ENCODE measurements at regions not wholly inside any gene's neighbourhood (a gene's known extent, or its start where the extent isn't known, plus 50 kb on each side); places are given as distances from the start of the nearest gene placed in this dataset.

DNA sequence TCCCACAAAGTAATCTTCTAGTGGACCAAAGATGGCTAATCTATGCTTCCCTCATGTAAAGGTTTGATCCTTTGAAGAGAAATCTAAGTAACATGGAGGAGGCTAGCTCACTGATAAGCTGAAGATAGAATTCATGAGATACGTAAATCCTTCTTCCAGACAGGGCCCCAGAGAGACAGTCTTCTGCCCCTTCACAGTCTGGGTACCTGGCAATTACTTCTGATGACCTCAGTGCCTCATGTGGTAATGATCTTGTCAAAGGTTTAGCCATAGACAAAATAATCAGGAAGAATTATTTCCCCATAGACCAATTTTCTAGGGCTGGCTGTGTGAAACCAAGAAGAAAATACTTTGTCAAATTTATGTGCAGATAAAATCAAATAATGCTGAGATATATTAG is 495.8 kb downstream of the METTL4 start:
- DNase-seq, result no peak

DNA sequence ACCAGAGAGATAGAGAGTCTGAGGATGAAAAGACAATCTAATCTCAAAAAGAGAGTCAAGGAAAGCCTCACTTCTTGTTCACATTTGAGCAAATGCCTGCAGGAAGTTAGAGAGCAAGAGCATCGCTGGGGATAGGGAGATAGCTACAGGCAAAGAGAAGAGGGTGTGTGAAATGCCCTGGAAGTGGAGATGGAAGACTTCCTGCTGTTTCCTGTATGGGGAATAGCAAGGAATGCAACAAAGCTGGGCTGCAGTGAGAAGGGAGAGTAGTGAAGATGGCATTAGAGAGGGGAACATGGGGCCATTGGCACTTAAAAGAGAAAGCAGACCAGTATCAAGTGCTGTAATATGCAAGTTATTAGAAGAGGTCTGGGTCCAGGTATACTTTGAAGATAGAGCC is 488.6 kb downstream of the METTL4 start:
- no peak for DNase-seq

DNA sequence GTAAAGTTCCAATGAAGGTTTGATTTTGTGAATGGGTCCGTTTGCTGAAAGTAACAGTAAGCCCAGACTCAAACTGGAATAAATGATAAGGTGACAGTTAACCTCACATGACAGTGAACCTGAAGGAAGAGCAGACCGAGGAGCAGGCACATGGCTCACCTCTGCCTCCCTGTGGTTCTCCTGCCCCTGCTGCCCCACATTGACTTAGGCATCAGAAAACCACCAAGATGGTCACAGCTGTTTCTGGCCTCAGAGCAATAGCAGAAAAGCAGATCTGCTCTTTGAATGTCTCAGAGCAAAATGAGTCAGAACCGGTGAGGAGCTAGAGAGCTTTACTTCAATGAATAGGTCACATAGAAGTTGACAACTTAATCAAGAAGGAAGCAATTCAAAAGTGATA is 487.6 kb downstream of the METTL4 start:
- no peak for DNase-seq

DNA sequence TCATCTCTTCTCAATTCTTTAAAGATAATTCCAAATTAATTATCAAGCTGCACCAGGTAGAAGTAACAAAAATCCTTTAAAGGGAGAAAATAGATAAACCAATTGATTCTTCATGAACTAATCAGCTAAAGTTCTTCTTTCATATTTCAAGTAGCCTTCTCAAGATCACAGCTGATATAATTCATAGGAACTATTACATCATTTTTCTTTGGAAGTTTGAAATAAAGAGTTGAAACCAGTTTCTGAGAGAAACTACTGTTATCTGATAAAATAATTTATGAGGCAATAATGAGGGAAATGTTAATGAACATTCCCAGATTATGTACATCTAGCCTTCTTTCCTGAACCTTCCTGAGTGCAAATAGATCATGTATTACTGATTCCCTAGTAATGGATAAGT is 484.9 kb downstream of the METTL4 start:
- DNase-seq, result no peak

DNA sequence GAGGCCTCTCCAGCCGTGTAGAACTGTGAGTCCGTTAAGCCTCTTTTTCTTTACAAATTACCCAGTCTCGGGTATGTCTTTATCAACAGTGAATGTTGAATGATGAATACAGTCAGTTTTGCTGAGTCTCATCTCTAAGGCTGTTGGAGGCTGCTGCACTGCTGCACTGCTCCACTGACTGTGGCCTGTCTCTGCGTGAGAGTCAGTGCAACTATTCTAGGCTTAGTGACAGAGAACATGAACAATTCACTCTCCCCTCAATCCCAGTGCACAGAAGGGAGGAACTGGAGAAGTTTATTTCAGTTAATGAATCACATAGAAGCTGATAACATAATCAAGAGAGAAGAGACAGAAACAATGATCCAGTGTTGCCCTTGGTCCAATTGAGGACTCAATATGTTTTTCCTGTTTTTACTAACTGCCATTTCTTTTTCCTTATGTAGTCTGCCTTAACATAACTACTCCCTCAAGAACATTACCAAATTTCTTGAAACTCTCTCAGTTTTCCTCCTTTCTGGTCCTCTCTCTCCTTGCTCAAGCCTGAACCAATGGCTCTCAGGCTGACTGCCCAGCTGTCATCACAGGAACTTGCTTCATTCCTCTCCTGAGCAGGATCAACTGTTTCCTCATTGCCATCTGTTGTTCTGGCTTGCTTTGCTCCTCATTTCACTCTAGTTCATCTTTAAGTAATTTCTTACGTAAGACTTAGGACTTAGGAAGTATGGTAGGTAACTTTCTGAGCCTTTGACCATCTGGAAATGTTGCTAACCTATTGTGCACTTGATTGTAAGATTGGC is 483.2 kb downstream of the METTL4 start:
- DNase-seq, result no peak

DNA sequence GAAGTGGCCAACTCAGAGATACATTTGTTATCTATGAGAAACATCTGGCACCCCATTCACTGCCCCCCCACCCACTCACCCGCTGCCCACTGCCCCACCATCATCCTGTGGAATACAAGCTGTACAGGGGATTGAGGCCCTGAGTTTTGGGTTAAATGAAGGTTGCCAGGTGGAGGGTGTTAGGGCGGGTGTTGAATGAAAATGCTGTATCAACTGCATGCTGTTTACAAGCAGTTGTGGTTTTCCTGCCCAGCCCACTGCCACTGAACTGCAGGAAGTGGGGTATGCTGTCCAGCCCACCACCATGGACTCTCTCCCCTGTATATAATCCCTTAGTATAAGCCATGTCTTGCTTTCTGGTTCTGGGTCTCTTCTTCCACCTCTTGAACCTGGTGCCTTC is 481.9 kb downstream of the METTL4 start:
- no peak for DNase-seq

DNA sequence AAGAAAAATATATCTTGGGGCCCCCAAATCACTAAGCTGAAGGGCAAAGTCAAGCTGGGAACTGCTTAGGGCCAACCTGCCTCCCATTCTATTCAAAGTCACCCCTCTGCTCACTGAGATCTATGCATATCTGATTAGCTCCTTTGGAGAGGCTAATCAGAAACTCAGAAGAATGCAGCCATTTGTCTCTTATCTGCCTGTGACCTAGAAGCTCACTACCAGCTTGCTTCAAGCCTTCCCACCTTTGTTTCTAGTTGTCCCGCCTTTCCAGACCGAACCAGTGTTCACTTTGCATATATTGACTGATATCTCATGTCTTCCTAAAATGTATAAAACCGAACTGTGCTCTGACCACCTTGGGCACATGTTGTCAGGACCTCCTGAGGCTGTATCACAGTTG is 479.4 kb downstream of the METTL4 start:
- DNase-seq, result no peak

DNA sequence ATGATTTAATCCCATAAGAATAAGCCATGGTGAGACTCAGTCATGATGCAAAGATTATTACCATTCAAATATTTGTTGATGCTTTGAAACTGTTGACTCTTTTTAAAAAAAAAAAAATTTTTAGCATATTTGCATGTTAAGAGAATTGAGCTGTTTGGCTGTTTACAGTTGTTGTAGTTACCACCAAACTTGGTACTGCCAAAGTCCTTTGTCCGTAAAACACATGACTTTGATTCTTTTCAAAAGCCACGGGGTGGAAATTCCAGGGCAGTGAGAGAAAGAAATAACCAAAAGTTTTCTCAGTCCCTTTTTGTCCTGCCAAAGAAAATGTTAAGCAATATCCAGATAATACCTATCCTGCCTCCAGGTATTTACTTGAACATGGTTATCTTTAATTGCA is 474.8 kb downstream of the METTL4 start:
- no peak for DNase-seq

DNA sequence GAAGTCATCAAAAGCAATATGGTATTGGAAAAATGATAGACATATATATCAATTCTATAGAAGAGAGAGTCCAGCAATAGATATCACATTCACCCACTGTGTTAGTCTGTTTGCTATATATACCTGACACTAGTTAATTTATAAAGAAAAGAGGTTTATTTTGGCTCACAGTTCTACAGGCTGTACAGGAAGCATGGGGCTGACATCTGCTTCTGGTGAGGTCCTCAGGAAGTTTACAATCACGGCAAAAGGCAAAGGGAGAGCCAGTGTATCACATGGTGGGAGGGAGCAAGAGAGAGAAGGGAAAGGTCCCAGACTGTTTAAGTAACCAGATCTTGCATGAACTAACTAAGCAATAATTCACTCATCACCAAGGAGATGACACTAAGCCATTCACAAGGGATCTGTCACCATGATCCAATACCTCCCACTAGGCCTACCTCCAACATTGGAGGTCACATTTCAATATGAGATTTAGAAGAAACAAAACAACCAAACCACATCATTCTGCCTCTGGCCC is 470.6 kb downstream of the METTL4 start:
- no peak for DNase-seq

DNA sequence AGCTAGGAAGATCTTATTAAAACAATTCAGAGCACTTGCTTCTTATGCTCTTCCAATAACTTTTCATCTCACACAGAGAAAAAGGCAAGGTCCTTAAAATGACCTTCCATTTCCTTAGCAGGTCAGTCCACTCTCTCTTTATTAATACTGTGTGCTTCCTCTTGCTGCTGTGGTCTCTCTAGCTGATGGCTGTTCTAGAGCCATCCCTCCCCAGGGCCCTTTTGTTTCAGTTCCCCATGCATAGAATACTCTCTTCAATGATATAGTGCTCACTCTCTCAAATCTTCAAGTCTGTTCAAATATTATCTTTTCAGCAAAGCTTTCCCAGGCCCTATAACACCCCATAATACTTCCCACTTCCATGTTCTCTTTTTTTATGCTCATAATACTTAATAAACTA is 469.3 kb downstream of the METTL4 start:
- DNase-seq, result no peak

DNA sequence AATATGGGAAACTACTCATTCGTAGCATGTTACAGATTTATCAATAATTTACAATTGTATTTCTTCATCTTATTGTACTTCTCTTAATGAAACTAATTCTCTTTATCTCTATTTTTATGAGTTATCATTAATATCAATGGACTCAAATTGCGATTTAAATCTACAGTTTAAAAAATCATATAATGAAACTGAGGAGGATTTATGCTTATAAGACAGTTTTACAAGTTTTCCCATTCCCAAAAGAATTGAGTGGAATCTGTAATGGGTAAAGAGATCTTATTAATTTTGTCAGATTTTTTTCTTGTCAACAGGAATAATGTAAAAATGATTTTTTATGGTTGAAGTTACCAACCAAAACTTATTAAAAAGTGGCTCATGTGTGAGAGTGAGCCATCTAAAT is 468.0 kb downstream of the METTL4 start:
- DNase-seq, result no peak

DNA sequence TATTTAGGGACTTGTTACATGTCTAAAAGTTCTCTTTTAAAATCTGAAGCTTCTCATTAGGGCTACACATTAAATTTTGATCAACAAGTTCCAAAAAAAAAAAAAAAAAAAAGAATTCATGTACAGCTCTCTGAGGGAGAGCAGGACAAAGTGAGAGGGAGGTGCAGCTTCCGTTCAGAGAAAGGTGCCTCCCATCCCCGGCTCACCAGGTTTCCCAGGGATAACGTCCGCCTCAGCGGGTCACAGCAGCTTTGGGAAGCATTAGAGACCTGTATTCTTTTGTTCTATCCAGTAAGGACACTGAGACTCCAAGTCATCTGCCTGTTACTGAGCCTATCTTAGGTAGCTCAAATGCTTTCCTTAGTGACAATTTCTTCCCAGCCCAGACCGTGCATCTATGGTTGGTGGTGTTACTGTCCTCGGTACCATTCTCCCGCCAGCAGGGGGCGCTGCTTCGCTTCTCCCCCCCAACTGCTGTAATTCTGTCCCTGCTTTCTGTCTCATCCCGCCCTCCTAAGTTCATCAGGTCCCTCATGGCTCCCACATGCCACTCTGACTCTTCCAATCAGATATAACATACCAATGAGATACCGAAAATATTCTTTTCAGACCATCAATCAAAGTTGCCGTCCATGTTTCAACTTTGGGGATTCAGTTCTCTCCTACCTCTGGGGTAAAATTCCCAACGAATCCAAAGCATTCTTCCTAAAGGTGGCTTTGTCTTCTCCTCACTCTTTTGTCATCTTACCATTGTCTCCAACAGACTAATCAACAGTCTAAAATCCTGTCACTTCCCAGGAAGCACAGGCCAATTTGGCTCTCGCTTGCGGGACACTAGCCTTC is 466.5 kb downstream of the METTL4 start:
- peak; percentile 75 for DNase-seq

DNA sequence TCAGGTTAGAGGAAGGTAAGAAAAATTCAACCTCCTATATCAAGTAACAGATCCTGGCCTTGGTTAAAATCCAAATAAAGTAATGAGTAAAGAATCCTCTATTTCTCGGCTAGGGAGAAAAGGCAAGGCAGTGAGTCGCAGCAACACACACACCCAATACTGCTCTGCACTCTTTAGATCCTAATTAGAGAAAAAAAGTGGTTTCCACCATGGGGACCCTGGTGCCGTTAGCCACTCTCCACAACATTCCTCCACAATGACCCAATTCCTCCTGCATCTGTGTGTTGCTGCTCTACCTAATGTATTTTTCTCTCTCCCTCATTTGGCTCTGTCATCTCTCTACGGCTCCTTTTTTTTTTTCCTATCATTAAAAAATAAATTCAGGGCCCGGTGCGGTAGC is 462.7 kb downstream of the METTL4 start:
- no peak for DNase-seq

DNA sequence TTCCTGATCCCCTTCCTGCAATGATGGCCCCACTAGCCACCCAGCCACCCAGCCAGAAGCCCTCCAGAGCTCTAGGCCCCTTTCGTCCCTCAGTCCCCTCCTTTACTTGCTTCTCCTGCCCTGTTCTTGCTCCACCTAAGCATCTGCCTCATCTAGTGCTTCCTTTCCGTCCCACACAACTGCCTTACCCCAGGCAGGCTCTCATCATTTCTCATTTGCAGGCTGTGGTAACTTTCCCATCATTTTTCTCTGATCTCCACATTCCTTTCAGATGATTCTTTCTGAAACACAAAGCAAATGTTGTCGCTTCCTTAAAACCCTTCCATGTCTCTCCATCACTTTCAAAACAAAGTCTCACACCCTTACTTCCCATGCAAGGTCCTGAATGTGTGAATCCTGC is 459.8 kb downstream of the METTL4 start:
- no peak for DNase-seq

DNA sequence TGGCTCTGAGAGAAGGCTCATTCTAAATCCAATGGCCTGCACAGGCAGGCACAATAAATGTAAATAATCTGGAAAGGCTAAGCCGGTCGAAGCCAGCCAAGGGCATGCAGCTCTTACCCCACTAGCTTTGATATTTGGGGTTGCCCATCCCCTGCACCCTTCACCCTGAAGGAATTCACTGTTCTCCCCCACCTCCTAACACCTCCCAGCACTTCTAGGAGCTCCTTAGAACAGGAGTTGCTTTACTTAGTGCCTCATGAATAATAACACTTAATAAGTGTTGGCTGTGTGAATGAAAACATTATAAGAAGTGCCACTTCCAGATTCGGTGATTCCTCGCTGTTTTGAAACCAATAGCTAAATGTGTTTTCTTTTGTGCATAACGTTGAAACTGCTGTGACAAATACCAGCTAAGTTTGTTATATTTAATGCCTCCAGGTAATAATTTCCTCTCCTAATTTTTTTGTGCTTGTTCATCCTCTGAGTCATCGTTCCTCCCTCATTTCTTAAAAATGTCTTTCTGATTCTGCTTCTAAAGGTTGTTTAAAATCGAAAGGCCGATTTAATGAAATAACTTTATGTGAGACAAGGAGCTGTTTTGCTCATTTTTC is 458.8 kb downstream of the METTL4 start:
- no peak for DNase-seq

DNA sequence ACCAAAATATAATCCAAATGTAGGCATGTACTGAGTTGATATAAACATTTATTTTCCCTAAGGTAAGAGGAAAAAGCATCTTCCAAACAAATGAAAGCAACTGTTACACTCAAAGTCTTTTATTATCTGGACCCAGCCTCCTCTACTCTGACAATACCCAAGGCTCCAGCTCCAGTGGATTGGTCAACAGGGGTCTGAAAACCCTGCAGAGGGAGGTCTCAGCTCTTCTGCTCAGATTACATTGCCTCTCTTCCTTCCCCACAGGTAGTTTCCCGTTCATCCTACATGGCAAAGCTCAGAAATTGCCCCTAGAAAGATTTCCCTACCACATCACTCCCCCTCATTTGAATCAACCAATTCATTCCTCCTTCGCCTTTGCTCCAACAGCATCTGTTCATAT is 457.0 kb downstream of the METTL4 start:
- DNase-seq, result no peak

DNA sequence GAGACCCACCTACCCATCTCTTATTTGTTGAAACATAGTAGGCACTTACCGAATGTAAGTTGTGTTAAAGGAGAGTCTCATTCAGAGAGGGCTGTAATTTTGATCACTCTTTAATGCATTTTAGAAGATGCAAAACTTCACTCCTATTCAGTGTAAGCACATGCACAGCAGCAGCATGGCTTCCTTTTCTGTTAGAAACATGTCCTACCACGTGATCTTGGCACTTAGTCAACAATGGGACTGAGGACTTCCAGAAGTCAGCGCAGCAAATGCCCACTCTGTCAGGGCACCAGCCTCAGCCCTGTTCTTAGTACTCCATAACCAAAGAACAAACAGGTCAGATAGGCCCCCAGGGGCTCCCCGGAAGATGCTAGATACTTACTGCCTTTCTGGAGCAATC is 456.5 kb downstream of the METTL4 start:
- no peak for DNase-seq

DNA sequence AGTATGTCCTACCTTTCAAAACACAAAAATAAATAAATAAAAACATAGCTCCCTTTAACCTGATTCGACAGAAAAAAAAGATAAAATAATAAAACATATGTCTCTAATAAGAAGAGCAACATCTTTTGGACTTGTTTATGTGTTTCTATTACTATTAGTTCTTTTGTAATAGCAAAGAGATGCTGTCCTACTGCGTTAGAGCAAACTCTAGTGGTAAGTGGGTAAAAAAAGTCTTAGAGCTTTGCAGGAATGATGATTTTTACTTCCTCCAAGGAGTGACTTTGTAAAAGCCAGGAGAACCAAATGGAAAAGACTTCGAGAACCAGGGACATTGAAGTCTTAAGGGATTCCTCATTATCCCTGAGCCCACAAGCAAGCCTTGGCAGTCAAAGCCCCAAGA is 450.1 kb downstream of the METTL4 start:
- DNase-seq, result no peak

DNA sequence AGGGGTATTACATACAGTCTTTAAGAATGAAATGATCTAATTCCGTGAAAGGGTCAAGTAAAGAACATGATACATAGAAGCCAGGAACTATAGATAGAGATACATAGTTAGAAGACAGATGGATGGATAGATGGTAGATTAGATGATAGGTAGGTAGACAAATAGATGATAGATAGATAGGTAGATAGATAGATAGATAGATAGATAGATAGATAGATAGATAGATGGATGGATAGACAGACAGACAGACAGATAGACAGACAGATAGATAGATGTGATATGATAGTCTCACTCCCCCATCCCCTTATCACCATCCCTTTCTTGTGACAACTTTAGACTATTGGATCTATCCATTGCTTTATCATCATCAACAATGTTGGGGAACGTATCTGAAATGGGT is 448.2 kb downstream of the METTL4 start:
- DNase-seq, result no peak

DNA sequence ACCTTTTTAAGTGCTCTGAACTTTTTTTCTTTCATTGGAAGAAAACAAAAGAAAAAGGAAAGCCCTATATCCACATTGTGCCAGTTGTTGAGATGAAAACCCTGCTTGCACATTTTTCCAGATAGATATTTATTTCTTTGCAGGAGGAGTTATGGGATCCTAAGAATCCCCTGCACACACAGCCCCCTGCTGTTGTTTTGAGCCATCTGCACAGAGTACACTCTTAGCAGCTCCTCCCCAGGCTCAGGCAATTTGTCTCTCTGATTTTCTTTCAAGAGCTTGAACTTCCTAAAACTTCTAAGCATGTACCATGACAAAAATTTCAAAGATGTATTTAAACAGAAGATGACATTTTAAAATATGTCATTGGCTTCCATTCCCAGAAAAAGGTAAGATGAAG is 436.9 kb downstream of the METTL4 start:
- DNase-seq, result no peak

DNA sequence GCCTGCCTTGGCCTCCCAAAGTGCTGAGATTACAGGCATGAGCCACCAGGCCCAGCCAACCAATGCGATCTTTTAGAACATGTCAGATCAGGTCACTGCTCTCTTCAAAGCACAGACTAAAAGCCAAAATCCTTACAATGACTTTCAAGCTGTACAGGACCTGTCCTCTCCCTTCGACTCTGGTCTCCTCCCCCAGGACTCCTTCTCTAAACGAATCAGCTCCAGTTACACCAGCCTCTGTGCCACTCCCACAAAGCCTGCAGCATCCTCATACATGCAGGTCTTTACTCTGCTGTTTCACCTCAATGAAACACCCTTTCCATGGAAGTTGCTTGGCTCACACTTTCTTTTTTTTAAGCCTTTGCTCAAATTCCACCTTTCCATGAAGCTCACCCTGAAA is 436.0 kb downstream of the METTL4 start:
- DNase-seq, result no peak

DNA sequence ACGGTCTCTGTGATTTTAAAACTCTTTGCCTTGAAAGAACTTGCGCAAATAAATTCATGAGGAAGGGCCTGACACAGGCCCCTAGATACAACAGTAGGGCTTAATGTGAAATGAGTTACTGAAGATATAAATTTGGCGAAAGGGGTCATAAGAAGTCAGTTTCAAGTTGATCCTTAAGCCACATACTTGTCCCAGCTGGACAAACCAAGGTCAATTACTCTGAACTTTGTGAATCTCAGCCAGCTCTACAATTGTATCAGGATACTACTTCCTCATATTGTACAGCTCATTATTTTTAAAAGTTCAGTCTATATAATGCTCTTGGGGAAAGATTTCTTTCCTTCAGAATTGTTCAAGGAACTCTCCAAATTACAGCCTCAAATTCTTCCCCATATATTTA is 432.8 kb downstream of the METTL4 start:
- no peak for DNase-seq

DNA sequence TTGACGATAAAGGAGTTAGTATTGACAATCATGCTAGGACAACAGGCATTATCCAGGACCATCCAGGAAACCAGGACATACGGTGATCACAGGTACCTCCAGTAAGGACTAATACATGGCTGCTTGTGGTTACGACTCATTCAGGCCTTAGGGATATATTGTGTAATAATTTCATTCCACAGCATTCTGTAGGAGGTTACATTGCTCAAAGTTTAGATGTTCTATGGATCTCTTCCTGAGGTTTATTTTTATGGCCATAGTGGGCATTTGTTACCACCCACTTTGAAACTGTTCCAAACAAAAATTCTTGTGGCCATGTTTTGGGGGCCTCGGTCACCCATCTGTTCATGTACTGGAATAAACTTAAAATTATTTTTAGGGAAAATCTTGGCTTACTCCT is 431.6 kb downstream of the METTL4 start:
- DNase-seq, result no peak

DNA sequence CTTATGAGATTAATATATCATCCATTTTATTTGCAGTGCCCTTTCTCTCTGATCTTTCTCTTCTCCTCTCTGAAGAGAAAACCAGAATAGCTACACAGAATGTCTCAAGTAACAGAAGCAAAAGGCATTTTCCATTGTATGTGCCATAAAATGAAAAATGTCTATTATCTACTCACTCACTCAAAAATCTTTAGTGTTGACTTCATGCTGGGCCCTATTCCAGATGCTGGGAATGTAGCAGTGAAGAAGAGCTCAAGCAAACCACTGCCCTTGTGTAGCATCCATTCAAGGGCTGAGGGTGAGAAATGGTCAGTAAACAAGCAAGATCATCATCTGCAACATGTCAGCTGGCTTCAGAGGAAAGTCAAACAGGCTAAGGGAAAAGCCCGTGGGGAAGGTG is 427.7 kb downstream of the METTL4 start:
- no peak for DNase-seq

Data from dermis blood vessel endothelial cell (primary cell).